ENCODE measurements at regions not wholly inside any gene's neighbourhood (a gene's known extent, or its start where the extent isn't known, plus 50 kb on each side); places are given as distances from the start of the nearest gene placed in this dataset.
A peak's percentile ranks its signal among the peaks of the same experiment; 100 is the strongest.

- FAIRE-seq (peak; percentile 17), DNase-seq (ENCODE audit: low read depth, low spot score) (no peak)
- H3K4me2 ChIP-seq (ENCODE audit: control insufficient read depth, extremely low read depth, insufficient read depth, low read depth, low read length), result peak overlapping the region; percentile 50
- TF ChIP-seq, protein P1, sequence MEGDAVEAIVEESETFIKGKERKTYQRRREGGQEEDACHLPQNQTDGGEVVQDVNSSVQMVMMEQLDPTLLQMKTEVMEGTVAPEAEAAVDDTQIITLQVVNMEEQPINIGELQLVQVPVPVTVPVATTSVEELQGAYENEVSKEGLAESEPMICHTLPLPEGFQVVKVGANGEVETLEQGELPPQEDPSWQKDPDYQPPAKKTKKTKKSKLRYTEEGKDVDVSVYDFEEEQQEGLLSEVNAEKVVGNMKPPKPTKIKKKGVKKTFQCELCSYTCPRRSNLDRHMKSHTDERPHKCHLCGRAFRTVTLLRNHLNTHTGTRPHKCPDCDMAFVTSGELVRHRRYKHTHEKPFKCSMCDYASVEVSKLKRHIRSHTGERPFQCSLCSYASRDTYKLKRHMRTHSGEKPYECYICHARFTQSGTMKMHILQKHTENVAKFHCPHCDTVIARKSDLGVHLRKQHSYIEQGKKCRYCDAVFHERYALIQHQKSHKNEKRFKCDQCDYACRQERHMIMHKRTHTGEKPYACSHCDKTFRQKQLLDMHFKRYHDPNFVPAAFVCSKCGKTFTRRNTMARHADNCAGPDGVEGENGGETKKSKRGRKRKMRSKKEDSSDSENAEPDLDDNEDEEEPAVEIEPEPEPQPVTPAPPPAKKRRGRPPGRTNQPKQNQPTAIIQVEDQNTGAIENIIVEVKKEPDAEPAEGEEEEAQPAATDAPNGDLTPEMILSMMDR (optimal IDR thresholded peaks at IDR 0.05 in 1 of 3, IDR thresholded peaks at IDR 0.05 in 1 of 3, conservative IDR thresholded peaks at IDR 0.05 in 1 of 3; ENCODE audit: extremely low read depth in 1 of 3, insufficient read depth in 2 of 3, low read length in 3 of 3), result no peak
- no peaks in the 10 kb centered on the region for H3K36me3 ChIP-seq (ENCODE audit: control insufficient read depth in 2 of 2, extremely low read depth in 1 of 2, insufficient read depth in 2 of 2, low read length in 2 of 2)
- H4K20me1 ChIP-seq (ENCODE audit: control insufficient read depth, extremely low read depth, insufficient read depth, low read length), result no peaks in the 10 kb centered on the region
- no peaks in the 10 kb centered on the region for H3K9me1 ChIP-seq (ENCODE audit: control insufficient read depth, extremely low read depth, insufficient read depth, low read length)
- no peak overlapping the region for H2AFZ ChIP-seq (ENCODE audit: control insufficient read depth, low read length)
- dilution Hi-C loops (cut with MboI; ENCODE audit: extremely low pct_ligation_motif_present, low sequenced_read_pairs), result no loop called here
- no peaks in the 10 kb centered on the region for H3K9me3 ChIP-seq (ENCODE audit: control insufficient read depth, low read depth, low read length)
- H3K4me1 ChIP-seq (ENCODE audit: control insufficient read depth, extremely low read depth, insufficient read depth, low read length), result peaks cover 37% of the 10 kb centered on the region
- H3K27ac ChIP-seq (ENCODE audit: control insufficient read depth, insufficient read depth, low read length), result peak overlapping the region; percentile 92
- H3K79me2 ChIP-seq (ENCODE audit: control insufficient read depth, insufficient read depth, low read length), result no peaks in the 10 kb centered on the region
- H3K9ac ChIP-seq (ENCODE audit: control insufficient read depth, extremely low read depth, insufficient read depth, low read length), result peak overlapping the region; percentile 63
- no peak overlapping the region for H3K4me3 ChIP-seq (ENCODE audit: control insufficient read depth in 2 of 3, extremely low read depth in 1 of 3, insufficient read depth in 2 of 3, low read depth in 1 of 3, low read length in 3 of 3)
- H3K27me3 ChIP-seq (ENCODE audit: control insufficient read depth, extremely low read depth, insufficient read depth, low read length), result no peaks in the 10 kb centered on the region
Observed at GRCh38 chr10:110373059-110373458, 68.3 kb upstream of the SMNDC1 start.

GRCh38 chr10:110373857-110374654, 69.3 kb upstream of the SMNDC1 start:
- H3K9ac ChIP-seq (ENCODE audit: control insufficient read depth, extremely low read depth, insufficient read depth, low read length), result no peak overlapping the region
- no peaks in the 10 kb centered on the region for H3K27me3 ChIP-seq (ENCODE audit: control insufficient read depth, extremely low read depth, insufficient read depth, low read length)
- no peak overlapping the region for H3K4me3 ChIP-seq (ENCODE audit: control insufficient read depth in 2 of 3, extremely low read depth in 1 of 3, insufficient read depth in 2 of 3, low read depth in 1 of 3, low read length in 3 of 3)
- no peak overlapping the region for H3K4me2 ChIP-seq (ENCODE audit: control insufficient read depth, extremely low read depth, insufficient read depth, low read depth, low read length)
- FAIRE-seq, result no peak
- no peak overlapping the region for H2AFZ ChIP-seq (ENCODE audit: control insufficient read depth, low read length)
- no peaks in the 10 kb centered on the region for H3K36me3 ChIP-seq (ENCODE audit: control insufficient read depth in 2 of 2, extremely low read depth in 1 of 2, insufficient read depth in 2 of 2, low read length in 2 of 2)
- TF ChIP-seq, protein P1 (optimal IDR thresholded peaks at IDR 0.05 in 1 of 3, IDR thresholded peaks at IDR 0.05 in 1 of 3, conservative IDR thresholded peaks at IDR 0.05 in 1 of 3; ENCODE audit: extremely low read depth in 1 of 3, insufficient read depth in 2 of 3, low read length in 3 of 3), result no peak
- TF ChIP-seq EZH2 (IDR thresholded peaks at IDR 0.05; ENCODE audit: low read length), result no peak
- peak overlapping the region; percentile 92 for H3K27ac ChIP-seq (ENCODE audit: control insufficient read depth, insufficient read depth, low read length)
- no peak for DNase-seq (ENCODE audit: low read depth, low spot score)
- no peaks in the 10 kb centered on the region for H3K79me2 ChIP-seq (ENCODE audit: control insufficient read depth, insufficient read depth, low read length)
- H3K9me1 ChIP-seq (ENCODE audit: control insufficient read depth, extremely low read depth, insufficient read depth, low read length), result no peaks in the 10 kb centered on the region
- peaks cover 29% of the 10 kb centered on the region for H3K4me1 ChIP-seq (ENCODE audit: control insufficient read depth, extremely low read depth, insufficient read depth, low read length)
- no peaks in the 10 kb centered on the region for H4K20me1 ChIP-seq (ENCODE audit: control insufficient read depth, extremely low read depth, insufficient read depth, low read length)
- H3K9me3 ChIP-seq (ENCODE audit: control insufficient read depth, low read depth, low read length), result no peaks in the 10 kb centered on the region
- dilution Hi-C loops (cut with MboI; ENCODE audit: extremely low pct_ligation_motif_present, low sequenced_read_pairs), result no loop called here

Measured in keratinocyte (primary cell).